RWPE2 (cell line): ENCODE measurements at regions not wholly inside any gene's neighbourhood (a gene's known extent, or its start where the extent isn't known, plus 50 kb on each side); places are given as distances from the start of the nearest gene placed in this dataset.
A peak's percentile ranks its signal among the peaks of the same experiment; 100 is the strongest.

Experiments used
- ATAC-seq: fragments of 200-7000 bp; cut with Tn5 transposase; 3 replicates; pipeline ENCODE4 v1.9.1; 2021; ENCODE audit warnings: low read depth
- DNase-seq: peaks from one replicate; pipeline ENCODE4 v3.0.0-alpha.2; 2020; ENCODE audit warnings: low spot score
- H3K27ac ChIP-seq: fragments of 450-650 bp; 2 replicates; pipeline ENCODE4 v1.5.1; 2017; ENCODE audit warnings: mild to moderate bottlenecking; ENCODE audit not compliant: poor library complexity, severe bottlenecking
- H3K27me3 ChIP-seq: fragments of 250-450 bp; sonication (Bioruptor Pico); 2 replicates; pipeline ENCODE4 v1.5.1; 2021; ENCODE audit warnings: mild to moderate bottlenecking, moderate library complexity; ENCODE audit not compliant: insufficient read depth, poor library complexity, severe bottlenecking
- H3K36me3 ChIP-seq: fragments of 250-450 bp; sonication (Bioruptor Pico); 2 replicates; pipeline ENCODE4 v1.5.1; 2020; ENCODE audit warnings: low read depth, mild to moderate bottlenecking, moderate library complexity
- H3K4me1 ChIP-seq: fragments of 250-450 bp; sonication (Bioruptor Pico); 2 replicates; pipeline ENCODE4 v1.5.1; 2021; ENCODE audit warnings: mild to moderate bottlenecking, moderate library complexity; ENCODE audit not compliant: insufficient read depth, poor library complexity, severe bottlenecking
- H3K4me3 ChIP-seq: fragments of 250-450 bp; sonication (Bioruptor Pico); 2 replicates; pipeline ENCODE4 v1.5.1; 2021; ENCODE audit warnings: mild to moderate bottlenecking, moderate library complexity; ENCODE audit not compliant: severe bottlenecking
- H3K9me3 ChIP-seq: fragments of 250-450 bp; sonication (Bioruptor Pico); 2 replicates; pipeline ENCODE4 v1.5.1; 2021; ENCODE audit warnings: mild to moderate bottlenecking, moderate library complexity; ENCODE audit not compliant: severe bottlenecking
- CTCF ChIP-seq: fragments of 450-650 bp; IDR thresholded peaks from one replicate; pipeline ENCODE4 v1.5.1; 2017; ENCODE audit warnings: mild to moderate bottlenecking, moderate library complexity; ENCODE audit not compliant: poor library complexity, severe bottlenecking

GRCh38 chr4:35147761-35148160, 1096.6 kb downstream of the ARAP2 start:
- Histone ChIP-seq H3K36me3 (no peaks in the 10 kb centered on the region), H3K27ac (no peak overlapping the region), H3K27me3 (no peaks in the 10 kb centered on the region), H3K4me1 (no peaks in the 10 kb centered on the region), H3K9me3 (no peaks in the 10 kb centered on the region), H3K4me3 (no peak overlapping the region)
- TF ChIP-seq CTCF: no peak
- DNase-seq (no peak), ATAC-seq (no peak)

DNA sequence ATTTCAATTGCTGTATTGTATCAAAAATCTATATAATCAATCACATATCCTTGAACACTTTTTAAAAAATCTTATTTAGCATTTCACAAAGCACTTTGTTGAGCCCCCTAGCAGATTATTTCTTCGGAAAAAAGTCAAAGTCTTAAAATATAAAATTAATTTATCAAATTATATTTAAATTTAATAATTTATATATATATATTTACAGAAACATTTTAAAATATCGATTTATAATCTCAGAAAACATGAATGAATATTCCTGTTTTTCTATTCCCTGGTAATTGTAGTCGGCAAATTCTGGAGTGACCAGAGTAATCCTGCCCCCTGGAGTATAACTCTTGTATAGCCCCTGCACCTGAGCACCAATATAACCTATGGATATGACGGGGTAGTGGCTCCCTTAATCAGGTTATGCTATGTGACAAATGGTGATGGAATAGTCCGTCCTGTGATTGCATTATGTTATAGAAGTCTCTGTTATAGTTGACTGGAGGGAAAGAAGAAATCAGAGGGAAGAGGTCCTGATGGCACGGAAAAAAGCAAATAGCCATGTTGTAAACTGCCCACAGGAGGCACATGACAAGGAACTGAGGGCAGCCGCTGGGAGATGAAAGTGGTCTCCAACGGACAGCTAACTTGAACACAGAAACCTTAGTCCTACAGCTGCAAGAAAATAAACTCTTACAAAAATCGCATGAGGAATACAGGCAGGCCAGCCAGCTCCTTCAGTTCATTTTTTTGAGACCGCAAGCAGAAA, 1092.3 kb downstream of the ARAP2 start:
- Histone ChIP-seq H3K27ac (no peak overlapping the region), H3K36me3 (no peaks in the 10 kb centered on the region), H3K27me3 (no peaks in the 10 kb centered on the region), H3K4me1 (no peaks in the 10 kb centered on the region), H3K4me3 (no peak overlapping the region), H3K9me3 (no peaks in the 10 kb centered on the region)
- no peak for ATAC-seq
- no peak for DNase-seq
- TF ChIP-seq CTCF: peak; percentile 9

DNA sequence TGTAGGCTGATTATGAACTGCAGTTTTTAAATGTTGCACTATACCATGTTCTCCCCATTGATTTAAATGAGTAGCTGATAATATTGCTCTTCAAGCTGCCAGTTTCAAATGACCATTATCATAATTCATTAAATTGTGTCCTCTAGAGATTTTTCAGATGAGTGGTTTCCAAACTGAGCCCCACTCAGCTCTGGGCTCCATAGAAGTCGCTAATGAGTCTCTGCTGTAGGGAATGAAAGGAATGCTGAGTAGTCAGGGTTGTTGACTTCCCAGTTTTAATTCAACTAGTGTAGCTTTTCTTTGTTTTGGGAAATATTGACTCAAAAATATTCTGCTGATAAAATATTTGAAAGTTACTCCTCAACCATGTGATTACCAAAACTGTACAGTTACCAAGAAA, 1081.1 kb downstream of the ARAP2 start:
- Histone ChIP-seq H3K9me3 (no peaks in the 10 kb centered on the region), H3K36me3 (no peaks in the 10 kb centered on the region), H3K27me3 (no peaks in the 10 kb centered on the region), H3K4me1 (no peaks in the 10 kb centered on the region), H3K4me3 (no peak overlapping the region), H3K27ac (no peak overlapping the region)
- TF ChIP-seq CTCF: no peak
- DNase-seq: no peak
- ATAC-seq: no peak

- H3K27ac ChIP-seq: no peak overlapping the region
- TF ChIP-seq CTCF: no peak
- H3K4me1 ChIP-seq: no peaks in the 10 kb centered on the region
- no peaks in the 10 kb centered on the region for H3K9me3 ChIP-seq
- no peak for ATAC-seq
- H3K36me3 ChIP-seq: no peaks in the 10 kb centered on the region
- H3K27me3 ChIP-seq: no peaks in the 10 kb centered on the region
- H3K4me3 ChIP-seq: no peak overlapping the region
- DNase-seq: no peak
Observed at GRCh38 chr4:35164063-35164462, 1080.3 kb downstream of the ARAP2 start.

GRCh38 chr4:35166466-35166865, 1077.8 kb downstream of the ARAP2 start:
- no peaks in the 10 kb centered on the region for H3K4me1 ChIP-seq
- no peak for DNase-seq
- no peaks in the 10 kb centered on the region for H3K27me3 ChIP-seq
- no peaks in the 10 kb centered on the region for H3K9me3 ChIP-seq
- no peak overlapping the region for H3K4me3 ChIP-seq
- no peak for TF ChIP-seq CTCF
- H3K27ac ChIP-seq: no peak overlapping the region
- ATAC-seq: peak; percentile 64
- no peaks in the 10 kb centered on the region for H3K36me3 ChIP-seq
